ENCODE measurements at regions not wholly inside any gene's neighbourhood (a gene's known extent, or its start where the extent isn't known, plus 50 kb on each side); places are given as distances from the start of the nearest gene placed in this dataset.
"Not testable (repeated sequence)": the region's sequence is repeated elsewhere in the genome, so short reads cannot be mapped to it uniquely, and the experiment has no call there.

DNA sequence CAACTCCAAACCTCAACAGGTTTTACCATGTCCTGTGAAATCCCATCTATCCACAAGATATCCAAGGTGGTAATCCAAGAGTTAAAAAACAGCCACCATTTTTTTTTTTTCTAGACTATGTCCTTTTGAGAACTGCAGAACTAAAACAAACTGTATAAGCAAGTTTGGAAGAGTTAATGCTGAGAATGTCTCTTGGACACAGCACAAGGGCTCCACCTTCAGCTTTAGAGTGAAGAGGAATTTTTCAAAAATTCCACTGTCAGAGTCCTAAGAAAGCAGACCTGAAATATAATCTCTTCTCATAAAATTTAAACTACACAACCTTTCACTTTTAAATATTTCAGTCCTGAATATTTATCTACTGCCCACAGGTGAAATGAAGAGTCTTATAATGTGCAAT is 167.8 kb upstream of the CCNG1 start:
- Histone ChIP-seq H3K9me1 (ENCODE audit: control insufficient read depth, extremely low read depth, insufficient read depth, low read length) (no peaks in the 10 kb centered on the region), H3K27me3 (ENCODE audit: control insufficient read depth, extremely low read depth, insufficient read depth, low read length) (no peaks in the 10 kb centered on the region), H3K4me1 (ENCODE audit: control insufficient read depth, extremely low read depth, insufficient read depth, low read length) (no peaks in the 10 kb centered on the region), H3K4me3 (ENCODE audit: control insufficient read depth in 2 of 3, extremely low read depth in 1 of 3, insufficient read depth in 2 of 3, low read depth in 1 of 3, low read length in 3 of 3) (no peak overlapping the region), H3K79me2 (ENCODE audit: control insufficient read depth, insufficient read depth, low read length) (no peaks in the 10 kb centered on the region), H4K20me1 (ENCODE audit: control insufficient read depth, extremely low read depth, insufficient read depth, low read length) (no peaks in the 10 kb centered on the region), H3K27ac (ENCODE audit: control insufficient read depth, insufficient read depth, low read length) (no peak overlapping the region), H3K9ac (ENCODE audit: control insufficient read depth, extremely low read depth, insufficient read depth, low read length) (no peak overlapping the region), H2AFZ (ENCODE audit: control insufficient read depth, low read length) (no peak overlapping the region), H3K9me3 (ENCODE audit: control insufficient read depth, low read depth, low read length) (no peaks in the 10 kb centered on the region), H3K36me3 (ENCODE audit: control insufficient read depth in 2 of 2, extremely low read depth in 1 of 2, insufficient read depth in 2 of 2, low read length in 2 of 2) (no peaks in the 10 kb centered on the region), H3K4me2 (ENCODE audit: control insufficient read depth, extremely low read depth, insufficient read depth, low read depth, low read length) (no peak overlapping the region)
- TF ChIP-seq EZH2 (IDR thresholded peaks at IDR 0.05; ENCODE audit: low read length) (no peak), CTCF (optimal IDR thresholded peaks at IDR 0.05 in 1 of 3, IDR thresholded peaks at IDR 0.05 in 1 of 3, conservative IDR thresholded peaks at IDR 0.05 in 1 of 3; ENCODE audit: extremely low read depth in 1 of 3, insufficient read depth in 2 of 3, low read length in 3 of 3) (no peak)
- dilution Hi-C loops (cut with MboI; ENCODE audit: extremely low pct_ligation_motif_present, low sequenced_read_pairs), result no loop called here
- no peak for FAIRE-seq
- DNase-seq (ENCODE audit: low read depth, low spot score), result no peak

DNA sequence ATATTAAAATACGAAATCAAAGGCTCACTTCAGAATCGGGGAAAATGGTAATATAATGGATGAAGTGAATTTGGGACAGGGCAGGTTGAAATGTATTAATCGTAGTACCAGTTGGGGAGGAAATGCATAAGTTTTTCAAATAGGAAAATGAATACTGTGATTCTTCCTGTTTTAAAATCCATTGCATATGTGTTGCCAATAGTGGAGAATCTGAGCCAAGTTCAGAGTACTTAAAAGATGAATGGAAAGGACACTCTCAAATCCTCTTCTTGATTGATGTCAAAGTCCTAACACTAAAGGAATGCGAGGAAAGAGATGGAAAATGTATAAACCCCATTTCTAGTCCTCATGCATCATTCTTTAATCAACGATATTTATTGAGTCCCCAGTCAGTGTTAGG is 160.9 kb upstream of the CCNG1 start:
- Histone ChIP-seq H3K4me2 (ENCODE audit: control insufficient read depth, extremely low read depth, insufficient read depth, low read depth, low read length) (no peak overlapping the region), H3K9ac (ENCODE audit: control insufficient read depth, extremely low read depth, insufficient read depth, low read length) (no peak overlapping the region), H3K4me1 (ENCODE audit: control insufficient read depth, extremely low read depth, insufficient read depth, low read length) (no peaks in the 10 kb centered on the region), H3K4me3 (ENCODE audit: control insufficient read depth in 2 of 3, extremely low read depth in 1 of 3, insufficient read depth in 2 of 3, low read depth in 1 of 3, low read length in 3 of 3) (no peak overlapping the region), H3K9me1 (ENCODE audit: control insufficient read depth, extremely low read depth, insufficient read depth, low read length) (no peaks in the 10 kb centered on the region), H3K27me3 (ENCODE audit: control insufficient read depth, extremely low read depth, insufficient read depth, low read length) (no peaks in the 10 kb centered on the region), H3K9me3 (ENCODE audit: control insufficient read depth, low read depth, low read length) (no peaks in the 10 kb centered on the region), H4K20me1 (ENCODE audit: control insufficient read depth, extremely low read depth, insufficient read depth, low read length) (no peaks in the 10 kb centered on the region), H2AFZ (ENCODE audit: control insufficient read depth, low read length) (no peak overlapping the region), H3K27ac (ENCODE audit: control insufficient read depth, insufficient read depth, low read length) (no peak overlapping the region), H3K36me3 (ENCODE audit: control insufficient read depth in 2 of 2, extremely low read depth in 1 of 2, insufficient read depth in 2 of 2, low read length in 2 of 2) (no peaks in the 10 kb centered on the region), H3K79me2 (ENCODE audit: control insufficient read depth, insufficient read depth, low read length) (no peaks in the 10 kb centered on the region)
- dilution Hi-C loops (cut with MboI; ENCODE audit: extremely low pct_ligation_motif_present, low sequenced_read_pairs), result no loop called here
- DNase-seq (ENCODE audit: low read depth, low spot score), result no peak
- no peak for FAIRE-seq
- TF ChIP-seq EZH2 (IDR thresholded peaks at IDR 0.05; ENCODE audit: low read length), result no peak
- TF ChIP-seq CTCF (optimal IDR thresholded peaks at IDR 0.05 in 1 of 3, IDR thresholded peaks at IDR 0.05 in 1 of 3, conservative IDR thresholded peaks at IDR 0.05 in 1 of 3; ENCODE audit: extremely low read depth in 1 of 3, insufficient read depth in 2 of 3, low read length in 3 of 3), result no peak

DNA sequence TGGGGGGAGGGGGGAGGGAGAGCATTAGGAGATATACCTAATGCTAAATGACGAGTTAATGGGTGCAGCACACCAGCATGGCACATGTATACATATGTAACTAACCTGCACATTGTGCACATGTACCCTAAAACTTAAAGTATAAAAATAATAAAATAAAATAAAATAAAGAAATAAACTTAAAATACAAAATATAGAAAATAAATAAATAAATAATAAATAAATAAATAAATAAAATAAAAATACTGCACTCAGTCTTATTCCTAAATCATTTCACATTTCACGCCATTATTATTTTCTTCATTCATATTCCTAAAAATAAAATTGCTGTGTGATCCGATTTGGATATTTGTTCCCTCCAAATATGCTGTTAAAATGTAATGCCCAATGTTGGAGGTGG is 156.5 kb upstream of the CCNG1 start:
- FAIRE-seq; H3K9me3 ChIP-seq (ENCODE audit: control insufficient read depth, low read depth, low read length); H3K9ac ChIP-seq (ENCODE audit: control insufficient read depth, extremely low read depth, insufficient read depth, low read length); H2AFZ ChIP-seq (ENCODE audit: control insufficient read depth, low read length); H3K27ac ChIP-seq (ENCODE audit: control insufficient read depth, insufficient read depth, low read length); H3K9me1 ChIP-seq (ENCODE audit: control insufficient read depth, extremely low read depth, insufficient read depth, low read length); H3K36me3 ChIP-seq (ENCODE audit: control insufficient read depth in 2 of 2, extremely low read depth in 1 of 2, insufficient read depth in 2 of 2, low read length in 2 of 2); DNase-seq (ENCODE audit: low read depth, low spot score); H3K4me2 ChIP-seq (ENCODE audit: control insufficient read depth, extremely low read depth, insufficient read depth, low read depth, low read length); H3K79me2 ChIP-seq (ENCODE audit: control insufficient read depth, insufficient read depth, low read length); H4K20me1 ChIP-seq (ENCODE audit: control insufficient read depth, extremely low read depth, insufficient read depth, low read length); H3K27me3 ChIP-seq (ENCODE audit: control insufficient read depth, extremely low read depth, insufficient read depth, low read length); dilution Hi-C loops (cut with MboI; ENCODE audit: extremely low pct_ligation_motif_present, low sequenced_read_pairs); H3K4me3 ChIP-seq (ENCODE audit: control insufficient read depth in 2 of 3, extremely low read depth in 1 of 3, insufficient read depth in 2 of 3, low read depth in 1 of 3, low read length in 3 of 3); H3K4me1 ChIP-seq (ENCODE audit: control insufficient read depth, extremely low read depth, insufficient read depth, low read length): not testable (repeated sequence)

Measured in keratinocyte (primary cell).